ENCODE measurements at regions not wholly inside any gene's neighbourhood (a gene's known extent, or its start where the extent isn't known, plus 50 kb on each side); places are given as distances from the start of the nearest gene placed in this dataset.

GRCh38 chr20:41716436-41716835 is 98.3 kb upstream of the CHD6 start:
- no peak for TF ChIP-seq CTCF (IDR thresholded peaks at IDR 0.05)
- no peak for TF ChIP-seq POLR2A (IDR thresholded peaks at IDR 0.05)

Data from uterus (tissue), 2 donors.